Stimulated activated CD8-positive, alpha-beta memory T cell treated with anti-CD3 and anti-CD28 coated beads, Interleukin-15, amount 100 ng/mL, for 1 hour (primary cell): ENCODE measurements at regions not wholly inside any gene's neighbourhood (a gene's known extent, or its start where the extent isn't known, plus 50 kb on each side); places are given as distances from the start of the nearest gene placed in this dataset.
"Not testable (repeated sequence)": the region's sequence is repeated elsewhere in the genome, so short reads cannot be mapped to it uniquely, and the experiment has no call there.

Experiments used
- DNase-seq: peaks from one replicate; pipeline ENCODE4 v3.0.0-alpha.2; 2020; ENCODE audit warnings: low read depth

GRCh38 chr1:148357037-148357436 is 126.1 kb downstream of the PPIAL4G start:
- no peak for DNase-seq

- DNase-seq = no peak
Measured at GRCh38 chr1:148355976-148356375, 127.1 kb downstream of the PPIAL4G start.

- no peak for DNase-seq
Measured at GRCh38 chr1:148354913-148355308, 128.2 kb downstream of the PPIAL4G start.

- DNase-seq = no peak
Measured at GRCh38 chr1:148354284-148354912, 128.7 kb downstream of the PPIAL4G start.

- DNase-seq = no peak
Measured at GRCh38 chr1:148353461-148354283, 129.4 kb downstream of the PPIAL4G start.

- DNase-seq = no peak
Measured at GRCh38 chr1:148352470-148353053, 130.5 kb downstream of the PPIAL4G start.

GRCh38 chr1:148347781-148348180 is 135.3 kb downstream of the PPIAL4G start:
- no peak for DNase-seq

GRCh38 chr1:148345659-148346151 is 137.4 kb downstream of the PPIAL4G start:
- DNase-seq = not testable (repeated sequence)

GRCh38 chr1:148344651-148345050 is 138.5 kb downstream of the PPIAL4G start:
- not testable (repeated sequence) for DNase-seq

- not testable (repeated sequence) for DNase-seq
Measured at GRCh38 chr1:148341729-148342128, 141.4 kb downstream of the PPIAL4G start.

GRCh38 chr1:148336121-148336918 is 146.8 kb downstream of the PPIAL4G start:
- DNase-seq = not testable (repeated sequence)

GRCh38 chr1:148334339-148335130 is 148.6 kb downstream of the PPIAL4G start:
- peak; percentile 44 for DNase-seq

GRCh38 chr1:148333875-148334338 is 149.2 kb downstream of the PPIAL4G start:
- DNase-seq = no peak

GRCh38 chr1:148328884-148329283 is 154.2 kb downstream of the PPIAL4G start:
- DNase-seq = no peak

- DNase-seq = not testable (repeated sequence)
Measured at GRCh38 chr1:148325031-148325430, 158.1 kb downstream of the PPIAL4G start.

GRCh38 chr1:148324465-148324864 is 158.6 kb downstream of the PPIAL4G start:
- DNase-seq = not testable (repeated sequence)

GRCh38 chr1:148320079-148320478 is 163.0 kb downstream of the PPIAL4G start:
- not testable (repeated sequence) for DNase-seq

- DNase-seq = no peak
Measured at GRCh38 chr1:148318904-148319242, 164.2 kb downstream of the PPIAL4G start.

GRCh38 chr1:148318123-148318903 is 164.8 kb downstream of the PPIAL4G start:
- DNase-seq = no peak

- no peak for DNase-seq
Measured at GRCh38 chr1:148317288-148317985, 165.4 kb upstream of the NBPF11 start.
